ENCODE measurements at regions not wholly inside any gene's neighbourhood (a gene's known extent, or its start where the extent isn't known, plus 50 kb on each side); places are given as distances from the start of the nearest gene placed in this dataset.

DNA sequence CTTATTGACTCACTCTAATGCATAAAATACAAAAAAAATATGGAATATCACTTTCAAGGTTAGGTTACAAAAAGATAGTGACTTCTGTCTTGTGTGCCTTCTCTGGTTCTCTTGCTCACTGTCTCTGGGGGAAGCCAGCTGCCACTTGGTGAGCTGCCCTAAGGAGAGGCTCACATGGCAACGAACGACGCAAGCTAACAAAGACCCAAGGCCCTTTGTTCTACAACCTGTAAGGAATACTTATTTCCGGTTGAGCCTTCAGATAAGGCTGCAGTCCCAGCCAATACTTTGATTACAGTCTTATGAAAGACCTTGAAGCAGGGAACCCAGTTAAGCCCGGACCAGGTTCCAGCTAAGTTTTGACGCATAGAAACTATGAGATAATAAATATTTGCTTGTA is 242.4 kb upstream of the TBX3 start:
- DNase-seq (ENCODE audit: low read depth, low spot score) (no peak), ATAC-seq (no peak)
- H3K36me3 ChIP-seq (ENCODE audit: control insufficient read depth in 1 of 2, insufficient read depth in 2 of 2, low read length in 2 of 2): no peaks in the 10 kb centered on the region
- ChIA-PET CTCF (no interaction called here), POLR2A (no interaction called here), RAD21 (ENCODE audit: low non-redundant PET in 1 of 2, low total read pairs in 2 of 2, uncharacterized antibody in 2 of 2, unreplicated experiment in 2 of 2) (no interaction called here)
- H3K9me3 ChIP-seq (ENCODE audit: control insufficient read depth in 1 of 2, insufficient read depth in 1 of 2, low read depth in 1 of 2, low read length in 2 of 2): peaks cover 2 to 6% of the 10 kb centered on the region in 2 experiments; a peak in 1 of 4 replicates
- H4K20me1 ChIP-seq (ENCODE audit: insufficient read depth): no peaks in the 10 kb centered on the region
- no peaks in the 10 kb centered on the region for H3K27me3 ChIP-seq (ENCODE audit: insufficient read depth, low read length)
- H3K9me2 ChIP-seq (ENCODE audit: insufficient read depth): no peaks in the 10 kb centered on the region
- H3K9ac ChIP-seq (ENCODE audit: low read length): no peak overlapping the region
- H3K4me2 ChIP-seq (ENCODE audit: low read length): no peak overlapping the region
- no TSS peak for BruUV-seq (replicated peaks)
- no peak overlapping the region for H2AFZ ChIP-seq (ENCODE audit: low read depth, low read length, poor library complexity, severe bottlenecking)
- TF ChIP-seq ZNF274 (IDR thresholded peaks at IDR 0.05; ENCODE audit: low read depth, low read length): no peak
- no peak for TF ChIP-seq MAX (IDR thresholded peaks at IDR 0.05)
- TF ChIP-seq RAD21 (IDR thresholded peaks at IDR 0.05; ENCODE audit: low read depth): no peak
- no peak for TF ChIP-seq EZH2 (IDR thresholded peaks at IDR 0.05)
- no peak for TF ChIP-seq POLR2A (IDR thresholded peaks at IDR 0.05; ENCODE audit: borderline replicate concordance, extremely low read depth, insufficient read depth, insufficient read length)
- no peak for TF ChIP-seq ELF1 (IDR thresholded peaks at IDR 0.05; ENCODE audit: borderline replicate concordance, low read depth)
- TF ChIP-seq SP1 (IDR thresholded peaks at IDR 0.05; ENCODE audit: low read depth): no peak
- TF ChIP-seq POLR2AphosphoS5 (IDR thresholded peaks at IDR 0.05; ENCODE audit: low read depth, low read length): no peak
- no peak for TF ChIP-seq FOSL1 (IDR thresholded peaks at IDR 0.05; ENCODE audit: low read depth)
- TF ChIP-seq YY1 (IDR thresholded peaks at IDR 0.05; ENCODE audit: extremely low read depth, insufficient replicate concordance, low read depth, low read length): no peak
- no peak for TF ChIP-seq SRF (IDR thresholded peaks at IDR 0.05; ENCODE audit: low read depth)
- no peak overlapping the region for H3K27ac ChIP-seq (ENCODE audit: low read depth, low read length)
- no peak overlapping the region for H3K4me3 ChIP-seq (replicated peaks in 1 of 2; ENCODE audit: low read depth in 1 of 2, low read length in 2 of 2)
- intact Hi-C loops (cut with micrococcal nuclease): no loop called here
- no peaks in the 10 kb centered on the region for H3K4me1 ChIP-seq (ENCODE audit: control insufficient read depth in 1 of 2, insufficient read depth in 2 of 2, low read length in 2 of 2)
- H3K79me2 ChIP-seq (ENCODE audit: insufficient read depth, low read length): no peaks in the 10 kb centered on the region

DNA sequence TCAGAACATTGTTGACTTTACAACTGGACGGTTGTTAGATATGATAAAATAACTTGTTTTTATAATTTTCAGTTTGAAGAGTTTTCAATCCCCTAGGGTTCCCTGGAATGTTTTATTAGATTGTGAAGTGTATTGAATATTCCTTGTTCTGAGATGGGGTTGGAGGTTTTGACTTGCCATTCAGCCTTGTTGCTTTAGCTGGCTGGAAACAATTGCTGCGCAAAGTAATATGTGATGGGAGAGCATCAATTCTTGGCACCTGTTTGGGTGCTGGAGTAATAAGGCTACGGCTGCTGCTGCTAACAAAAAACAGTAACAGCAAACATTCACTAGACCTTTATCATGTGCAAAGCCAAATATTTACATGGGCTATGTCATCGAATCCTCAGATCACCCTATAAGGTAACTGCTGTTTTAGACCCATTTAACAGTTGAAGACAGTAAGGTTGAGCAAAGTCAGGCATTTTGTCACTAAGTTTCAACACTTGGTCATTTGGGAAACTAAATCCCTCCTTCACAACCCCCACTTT is 241.0 kb upstream of the TBX3 start:
- Histone ChIP-seq H3K9me2 (ENCODE audit: insufficient read depth) (no peaks in the 10 kb centered on the region), H3K27me3 (ENCODE audit: insufficient read depth, low read length) (no peaks in the 10 kb centered on the region), H3K27ac (ENCODE audit: low read depth, low read length) (no peak overlapping the region), H3K4me2 (ENCODE audit: low read length) (no peak overlapping the region), H3K4me1 (ENCODE audit: control insufficient read depth in 1 of 2, insufficient read depth in 2 of 2, low read length in 2 of 2) (no peaks in the 10 kb centered on the region), H3K79me2 (ENCODE audit: insufficient read depth, low read length) (no peaks in the 10 kb centered on the region), H3K9me3 (ENCODE audit: control insufficient read depth in 1 of 2, insufficient read depth in 1 of 2, low read depth in 1 of 2, low read length in 2 of 2) (no peaks in the 10 kb centered on the region), H4K20me1 (ENCODE audit: insufficient read depth) (no peaks in the 10 kb centered on the region), H3K9ac (ENCODE audit: low read length) (no peak overlapping the region), H3K36me3 (ENCODE audit: control insufficient read depth in 1 of 2, insufficient read depth in 2 of 2, low read length in 2 of 2) (no peaks in the 10 kb centered on the region), H2AFZ (ENCODE audit: low read depth, low read length, poor library complexity, severe bottlenecking) (no peak overlapping the region), H3K4me3 (replicated peaks in 1 of 2; ENCODE audit: low read depth in 1 of 2, low read length in 2 of 2) (no peak overlapping the region)
- no peak for TF ChIP-seq JUND (IDR thresholded peaks at IDR 0.05)
- TF ChIP-seq CBX3 (IDR thresholded peaks at IDR 0.05; ENCODE audit: low read depth): no peak
- no peak for TF ChIP-seq YY1 (IDR thresholded peaks at IDR 0.05; ENCODE audit: extremely low read depth, insufficient replicate concordance, low read depth, low read length)
- TF ChIP-seq TCF7L2 (IDR thresholded peaks at IDR 0.05; ENCODE audit: borderline replicate concordance, extremely low read depth, insufficient read depth, insufficient read length): no peak
- TF ChIP-seq SP1 (IDR thresholded peaks at IDR 0.05; ENCODE audit: low read depth): no peak
- no TSS peak for BruUV-seq (replicated peaks)
- ATAC-seq (no peak), DNase-seq (ENCODE audit: low read depth, low spot score) (no peak)
- intact Hi-C loops (cut with micrococcal nuclease): no loop called here
- ChIA-PET CTCF (no interaction called here), RAD21 (ENCODE audit: low non-redundant PET in 1 of 2, low total read pairs in 2 of 2, uncharacterized antibody in 2 of 2, unreplicated experiment in 2 of 2) (no interaction called here), POLR2A (no interaction called here)

Data from HCT116 (cell line).